Bronchial epithelial cell (primary cell): ENCODE measurements at regions not wholly inside any gene's neighbourhood (a gene's known extent, or its start where the extent isn't known, plus 50 kb on each side); places are given as distances from the start of the nearest gene placed in this dataset.

Experiments
- DNase-seq: peaks from one replicate; pipeline ENCODE4 v3.0.0-alpha.2; 2010; ENCODE audit warnings: low read depth
- FAIRE-seq: peaks from 2 replicates; lab custom pipeline; 2011; peaks lifted over from hg19 to GRCh38; lab: Jason Lieb, UNC
- H3K27me3 ChIP-seq: 2 replicates; pipeline ENCODE4 v1.5.1; 2011; ENCODE audit warnings: low read length; ENCODE audit not compliant: control insufficient read depth, insufficient read depth
- H3K36me3 ChIP-seq: 2 replicates; pipeline ENCODE4 v1.5.1; 2011; ENCODE audit warnings: low read length; ENCODE audit not compliant: control insufficient read depth, insufficient read depth
- H3K4me3 ChIP-seq: 2 replicates; pipeline ENCODE4 v1.5.1; 2011; ENCODE audit warnings: mild to moderate bottlenecking, low read depth, low read length, control low read depth
- TF ChIP-seq, protein P1 (sequence below): IDR thresholded peaks from 2 replicates; pipeline ENCODE4 v1.5.1; 2011; ENCODE audit warnings: mild to moderate bottlenecking, moderate library complexity, low read length, control low read depth, inconsistent platforms; ENCODE audit not compliant: insufficient read depth, severe bottlenecking

DNA sequence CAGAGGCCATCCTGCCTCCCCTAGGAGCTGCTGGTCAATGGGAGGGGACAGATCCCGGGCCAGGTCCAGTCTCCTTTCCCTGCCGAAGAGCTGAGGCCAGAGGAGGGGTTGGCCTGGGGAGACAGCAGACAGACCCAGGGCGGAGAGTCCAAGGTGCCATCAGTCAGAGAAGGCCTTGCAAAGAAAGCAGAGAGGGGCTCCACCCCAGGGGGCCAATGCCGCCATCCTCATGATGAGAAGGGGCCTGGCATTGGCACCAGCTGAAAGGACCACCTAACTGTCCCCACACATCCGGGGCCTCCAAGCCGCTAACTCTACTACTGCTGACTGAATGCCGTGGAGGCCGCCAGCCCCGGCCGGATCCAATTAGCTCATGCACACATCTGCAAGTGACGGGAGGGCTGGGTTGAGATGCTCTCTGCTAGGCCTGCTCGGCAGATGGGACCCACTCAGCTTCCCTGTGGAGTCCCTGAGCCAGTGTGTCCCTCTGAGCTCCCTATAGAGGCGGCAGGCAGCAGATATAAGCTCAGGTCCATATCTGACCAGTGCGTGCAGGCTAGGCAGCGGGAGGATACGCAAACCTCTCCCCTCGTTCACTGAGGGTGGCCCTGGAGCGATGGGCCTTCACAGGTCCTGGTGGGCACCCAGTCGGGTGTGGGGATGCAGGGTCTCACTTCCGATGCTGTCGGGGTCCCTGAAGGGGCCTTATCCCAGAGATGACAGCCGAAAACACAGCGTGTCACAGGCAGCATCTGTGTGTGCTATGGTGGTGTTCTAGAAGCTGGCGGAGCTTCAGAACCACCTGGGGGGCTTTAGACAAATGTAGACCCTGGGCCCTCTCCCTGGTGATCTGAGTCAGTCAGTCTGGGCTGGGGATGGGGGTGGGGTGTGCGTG lies 183.9 kb downstream of the CTTN start:
- TF ChIP-seq, protein P1, sequence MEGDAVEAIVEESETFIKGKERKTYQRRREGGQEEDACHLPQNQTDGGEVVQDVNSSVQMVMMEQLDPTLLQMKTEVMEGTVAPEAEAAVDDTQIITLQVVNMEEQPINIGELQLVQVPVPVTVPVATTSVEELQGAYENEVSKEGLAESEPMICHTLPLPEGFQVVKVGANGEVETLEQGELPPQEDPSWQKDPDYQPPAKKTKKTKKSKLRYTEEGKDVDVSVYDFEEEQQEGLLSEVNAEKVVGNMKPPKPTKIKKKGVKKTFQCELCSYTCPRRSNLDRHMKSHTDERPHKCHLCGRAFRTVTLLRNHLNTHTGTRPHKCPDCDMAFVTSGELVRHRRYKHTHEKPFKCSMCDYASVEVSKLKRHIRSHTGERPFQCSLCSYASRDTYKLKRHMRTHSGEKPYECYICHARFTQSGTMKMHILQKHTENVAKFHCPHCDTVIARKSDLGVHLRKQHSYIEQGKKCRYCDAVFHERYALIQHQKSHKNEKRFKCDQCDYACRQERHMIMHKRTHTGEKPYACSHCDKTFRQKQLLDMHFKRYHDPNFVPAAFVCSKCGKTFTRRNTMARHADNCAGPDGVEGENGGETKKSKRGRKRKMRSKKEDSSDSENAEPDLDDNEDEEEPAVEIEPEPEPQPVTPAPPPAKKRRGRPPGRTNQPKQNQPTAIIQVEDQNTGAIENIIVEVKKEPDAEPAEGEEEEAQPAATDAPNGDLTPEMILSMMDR = no peak
- no peaks in the 10 kb centered on the region for H3K36me3 ChIP-seq
- FAIRE-seq = no peak
- no peak overlapping the region for H3K4me3 ChIP-seq
- no peak for DNase-seq
- H3K27me3 ChIP-seq = no peaks in the 10 kb centered on the region

DNA sequence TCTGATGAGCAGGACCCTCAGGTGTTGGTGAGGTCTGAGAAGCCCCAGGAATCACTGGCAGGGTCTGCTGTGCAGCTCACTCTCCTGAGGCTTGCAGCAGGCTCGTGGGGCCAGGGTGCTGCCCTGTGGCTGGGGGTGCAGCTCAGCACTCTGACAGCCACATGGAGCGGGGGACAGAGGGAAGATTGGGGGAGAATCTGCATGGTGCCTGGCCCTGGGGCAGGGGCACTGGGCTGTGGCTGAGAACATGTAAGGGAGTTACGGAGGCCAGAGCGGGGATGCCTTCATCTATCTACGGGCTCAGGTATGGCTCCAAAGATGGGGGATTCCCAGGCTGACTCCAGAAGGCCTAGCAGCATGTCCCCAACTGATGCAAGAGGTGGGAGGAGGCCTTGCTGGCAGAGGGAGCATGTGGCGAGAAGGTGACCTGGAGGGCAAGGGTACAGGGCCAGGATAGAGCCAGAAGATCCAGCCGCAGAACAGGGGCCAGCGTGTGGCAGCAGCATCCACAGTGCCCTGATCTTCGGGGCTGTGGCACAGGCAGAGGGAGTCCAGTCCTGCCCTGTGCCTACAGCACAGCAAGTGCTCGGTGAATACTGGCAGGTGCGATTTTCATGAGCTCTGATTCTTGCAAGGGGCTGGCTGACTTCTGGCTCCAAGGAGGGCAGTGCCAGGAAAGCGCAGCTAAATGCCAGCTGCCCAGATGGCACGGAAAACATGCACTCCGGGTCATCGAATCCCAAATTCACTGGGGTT lies 184.7 kb downstream of the CTTN start:
- Histone ChIP-seq H3K27me3 (no peaks in the 10 kb centered on the region), H3K4me3 (no peak overlapping the region), H3K36me3 (no peaks in the 10 kb centered on the region)
- FAIRE-seq = no peak
- TF ChIP-seq, protein P1 = no peak
- no peak for DNase-seq

DNA sequence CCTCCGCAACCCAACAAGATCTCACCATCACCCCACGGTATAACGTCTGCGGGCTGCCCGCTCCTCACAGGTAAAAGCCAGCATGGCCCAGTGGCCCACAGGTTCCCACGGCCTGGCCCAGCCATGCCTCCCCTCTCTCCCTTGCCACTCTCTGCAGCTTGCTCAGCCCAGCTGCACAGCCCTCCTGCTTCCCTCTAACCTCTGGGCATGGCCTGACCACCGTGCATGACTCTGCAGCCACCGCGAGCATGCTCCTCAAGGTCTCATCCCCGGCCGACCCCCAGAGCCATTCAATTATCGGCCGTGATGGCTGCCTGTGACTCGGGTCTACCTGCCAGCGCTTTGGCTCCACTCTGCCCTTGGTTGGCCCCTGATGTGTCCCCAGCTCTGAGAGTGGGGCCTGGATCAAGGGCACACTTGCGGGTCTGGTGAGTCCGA lies 185.5 kb downstream of the CTTN start:
- no peak for DNase-seq
- TF ChIP-seq, protein P1 = no peak
- no peak for FAIRE-seq
- no peaks in the 10 kb centered on the region for H3K36me3 ChIP-seq
- H3K27me3 ChIP-seq = no peaks in the 10 kb centered on the region
- H3K4me3 ChIP-seq = no peak overlapping the region

DNA sequence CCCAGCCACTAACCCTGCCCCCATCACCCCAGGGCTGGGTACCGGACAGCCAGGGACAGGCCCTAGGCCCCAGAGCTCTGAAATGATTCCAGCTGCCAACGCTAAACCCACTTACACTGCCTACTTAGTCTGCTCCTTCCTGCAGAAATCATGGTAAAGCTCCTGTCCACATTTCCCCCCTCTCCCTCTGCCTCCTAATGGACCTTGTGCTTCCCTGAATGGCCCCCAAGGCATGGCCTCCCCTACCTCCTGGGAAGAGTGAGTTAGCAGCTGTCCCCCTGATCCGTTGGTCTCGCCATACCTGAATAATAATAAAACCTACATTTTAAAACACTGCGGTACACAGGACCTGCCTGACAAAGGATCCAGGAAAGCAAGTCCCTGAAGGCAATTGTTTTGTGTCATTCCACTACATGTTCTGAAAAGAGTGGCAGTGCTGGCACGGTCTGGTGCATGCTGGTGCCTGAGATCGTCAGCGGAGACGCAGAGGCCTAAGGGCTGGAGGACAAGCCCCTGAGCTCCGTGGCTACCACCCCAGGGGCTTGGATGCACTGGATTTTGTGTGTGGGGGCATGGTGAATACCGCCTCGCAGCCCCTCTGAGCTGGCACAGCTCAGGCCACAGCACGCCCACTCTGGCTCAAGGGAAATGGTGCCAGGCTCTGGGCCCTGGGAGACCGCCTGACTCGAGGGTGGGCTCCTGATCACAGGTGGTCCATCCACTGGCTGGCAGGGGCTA lies 186.3 kb downstream of the CTTN start:
- DNase-seq (no peak), FAIRE-seq (no peak)
- H3K36me3 ChIP-seq = no peaks in the 10 kb centered on the region
- TF ChIP-seq, protein P1 = no peak
- H3K27me3 ChIP-seq = no peaks in the 10 kb centered on the region
- H3K4me3 ChIP-seq = no peak overlapping the region

DNA sequence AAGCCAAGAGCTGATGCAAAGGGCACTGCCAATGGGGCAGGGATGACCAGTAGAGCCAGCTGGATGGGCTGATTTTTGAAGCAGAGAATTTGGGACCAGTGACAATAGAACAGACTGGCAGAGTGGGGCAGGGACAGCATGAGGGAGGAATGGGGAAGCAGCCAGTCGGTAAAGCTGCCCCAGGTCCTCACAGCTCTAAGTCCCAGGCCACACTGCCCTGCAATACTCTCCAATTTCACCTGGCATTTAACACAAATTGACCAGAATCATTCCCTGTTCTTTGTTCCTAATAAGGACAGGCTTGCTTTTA lies 186.9 kb downstream of the CTTN start:
- Histone ChIP-seq H3K4me3 (no peak overlapping the region), H3K27me3 (no peaks in the 10 kb centered on the region), H3K36me3 (no peaks in the 10 kb centered on the region)
- no peak for DNase-seq
- FAIRE-seq = no peak
- TF ChIP-seq, protein P1 = no peak
